Natural killer cell (primary cell): ENCODE measurements at regions not wholly inside any gene's neighbourhood (a gene's known extent, or its start where the extent isn't known, plus 50 kb on each side); places are given as distances from the start of the nearest gene placed in this dataset.

Experiments used
- ATAC-seq, 3 donors: fragments of 150-1000 bp in 2 of 3; fragments of 200-7000 bp in 1 of 3; cut with Tn5 transposase; 1 replicate in 1 of 3; 2 replicates in 2 of 3; pipeline ENCODE4 v1.10.0; 2021; ENCODE audit warnings: mild to moderate bottlenecking in 2 of 3, moderate library complexity in 2 of 3
- DNase-seq, 2 donors: peaks; one replicate each; pipeline versions ENCODE4 v3.0.0 to v3.0.0-alpha.2; 2013 to 2021; ENCODE audit warnings: mixed read lengths in 1 of 2
- H3K27ac ChIP-seq: one replicate; pipeline ENCODE4 v1.5.1; 2013; ENCODE audit warnings: mild to moderate bottlenecking, low read length
- H3K27me3 ChIP-seq: one replicate; pipeline ENCODE4 v1.6.1; 2013; ENCODE audit warnings: low read length; ENCODE audit not compliant: control insufficient read depth, insufficient read depth
- H3K36me3 ChIP-seq: one replicate; pipeline ENCODE4 v1.6.1; 2013; ENCODE audit warnings: low read length; ENCODE audit not compliant: control insufficient read depth, insufficient read depth
- H3K4me1 ChIP-seq: one replicate; pipeline ENCODE4 v1.6.1; 2013; ENCODE audit warnings: low read length; ENCODE audit not compliant: control insufficient read depth, insufficient read depth
- H3K4me3 ChIP-seq: one replicate; pipeline ENCODE4 v1.5.1; 2013; ENCODE audit warnings: low read length
- H3K9me3 ChIP-seq: one replicate; pipeline ENCODE4 v1.6.1; 2013; ENCODE audit warnings: low read length; ENCODE audit not compliant: control insufficient read depth, insufficient read depth
- H3K27ac Mint-ChIP-seq, 2 donors: one replicate each; pipeline ENCODE4 v1.8.0; 2022; ENCODE audit warnings: mild to moderate bottlenecking in 2 of 2, mixed read lengths in 2 of 2, moderate library complexity in 1 of 2
- H3K27me3 Mint-ChIP-seq, 2 donors: one replicate each; pipeline ENCODE4 v1.8.0; 2022; ENCODE audit warnings: low read depth in 2 of 2, mixed read lengths in 2 of 2
- H3K36me3 Mint-ChIP-seq: one replicate; pipeline ENCODE4 v1.8.0; 2022; ENCODE audit warnings: mixed read lengths
- H3K4me1 Mint-ChIP-seq, 2 donors: one replicate each; pipeline ENCODE4 v1.8.0; 2022; ENCODE audit warnings: mixed read lengths in 2 of 2
- H3K4me3 Mint-ChIP-seq: one replicate; pipeline ENCODE4 v1.8.0; 2022; ENCODE audit warnings: mild to moderate bottlenecking, moderate library complexity, mixed read lengths
- H3K9me3 Mint-ChIP-seq, 2 donors: one replicate each; pipeline ENCODE4 v1.8.0; 2022; ENCODE audit warnings: mixed read lengths in 2 of 2
- WGBS: methylation state at CpG from one replicate; pipeline ENCODE4 v1.1.7; 2013; ENCODE audit warnings: missing lambda C conversion rate; ENCODE audit not compliant: insufficient coverage; 5-methylcytosine and 5-hydroxymethylcytosine counted together
- intact Hi-C: fragments of 100-400 bp; cut with micrococcal nuclease; formaldehyde crosslinking; loops from one replicate; pipeline ENCODE4 v1.14.2; 2022
- TF ChIP-seq, protein P1 (sequence below): fragments of 200-600 bp; IDR thresholded peaks from one replicate; pipeline ENCODE4 v1.8.0; 2022; ENCODE audit warnings: antibody characterized with exemption

DNA sequence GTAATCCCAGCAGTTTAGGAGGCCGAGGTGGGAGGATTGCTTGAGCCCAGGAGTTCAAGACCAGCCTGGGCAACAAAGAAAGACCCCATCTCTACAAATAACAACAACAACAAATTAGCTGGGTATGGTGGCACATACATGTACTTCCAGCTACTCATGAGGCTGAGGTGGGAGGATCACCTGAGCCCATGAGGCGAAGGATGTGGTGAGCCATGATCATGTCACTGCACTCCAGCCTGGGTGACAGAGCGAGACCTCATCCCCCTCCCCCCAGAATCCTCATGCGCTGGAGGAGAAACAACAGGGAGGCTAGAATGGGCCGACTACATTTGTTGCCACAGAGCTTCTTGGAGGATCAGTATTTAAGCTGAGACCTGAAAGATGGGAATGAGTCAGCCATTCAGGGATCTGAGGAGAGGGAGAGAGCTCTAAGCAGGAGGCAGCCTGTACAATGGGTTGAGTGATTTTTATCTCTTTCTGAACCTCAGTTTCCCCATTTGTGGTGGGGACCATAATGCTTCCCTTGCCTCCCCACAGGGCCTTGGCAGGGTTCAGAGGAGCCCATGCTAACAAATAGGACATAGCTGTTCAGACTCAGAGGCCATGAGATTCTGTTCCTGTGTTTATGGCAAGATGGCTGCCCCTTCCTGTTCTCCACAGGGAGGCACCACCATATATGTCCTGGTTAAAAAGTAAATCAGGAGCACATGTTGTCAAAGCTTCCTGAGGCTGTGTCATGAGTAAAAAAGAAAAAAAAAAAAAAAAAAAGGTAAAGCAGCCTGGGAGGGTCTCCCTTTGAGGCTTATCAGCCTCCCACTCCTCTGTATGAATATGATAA lies 131.4 kb upstream of the HAAO start:
- ATAC-seq (no peak), DNase-seq (no peak)
- no peaks in the 10 kb centered on the region for H3K36me3 ChIP-seq
- H3K9me3 ChIP-seq: no peaks in the 10 kb centered on the region
- TF ChIP-seq, protein P1, sequence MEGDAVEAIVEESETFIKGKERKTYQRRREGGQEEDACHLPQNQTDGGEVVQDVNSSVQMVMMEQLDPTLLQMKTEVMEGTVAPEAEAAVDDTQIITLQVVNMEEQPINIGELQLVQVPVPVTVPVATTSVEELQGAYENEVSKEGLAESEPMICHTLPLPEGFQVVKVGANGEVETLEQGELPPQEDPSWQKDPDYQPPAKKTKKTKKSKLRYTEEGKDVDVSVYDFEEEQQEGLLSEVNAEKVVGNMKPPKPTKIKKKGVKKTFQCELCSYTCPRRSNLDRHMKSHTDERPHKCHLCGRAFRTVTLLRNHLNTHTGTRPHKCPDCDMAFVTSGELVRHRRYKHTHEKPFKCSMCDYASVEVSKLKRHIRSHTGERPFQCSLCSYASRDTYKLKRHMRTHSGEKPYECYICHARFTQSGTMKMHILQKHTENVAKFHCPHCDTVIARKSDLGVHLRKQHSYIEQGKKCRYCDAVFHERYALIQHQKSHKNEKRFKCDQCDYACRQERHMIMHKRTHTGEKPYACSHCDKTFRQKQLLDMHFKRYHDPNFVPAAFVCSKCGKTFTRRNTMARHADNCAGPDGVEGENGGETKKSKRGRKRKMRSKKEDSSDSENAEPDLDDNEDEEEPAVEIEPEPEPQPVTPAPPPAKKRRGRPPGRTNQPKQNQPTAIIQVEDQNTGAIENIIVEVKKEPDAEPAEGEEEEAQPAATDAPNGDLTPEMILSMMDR: no peak
- H3K4me1 ChIP-seq: no peaks in the 10 kb centered on the region
- no peaks in the 10 kb centered on the region for H3K27me3 ChIP-seq
- H3K27ac ChIP-seq: no peak overlapping the region
- intact Hi-C loops: no loop called here
- Mint-ChIP-seq H3K27ac (no peak overlapping the region), H3K27me3 (no peaks in the 10 kb centered on the region), H3K4me3 (no peak overlapping the region), H3K36me3 (no peaks in the 10 kb centered on the region), H3K4me1 (no peaks in the 10 kb centered on the region), H3K9me3 (no peaks in the 10 kb centered on the region)
- 67% methylated on average over 3 of the region's 5 CpGs for WGBS
- no peak overlapping the region for H3K4me3 ChIP-seq

DNA sequence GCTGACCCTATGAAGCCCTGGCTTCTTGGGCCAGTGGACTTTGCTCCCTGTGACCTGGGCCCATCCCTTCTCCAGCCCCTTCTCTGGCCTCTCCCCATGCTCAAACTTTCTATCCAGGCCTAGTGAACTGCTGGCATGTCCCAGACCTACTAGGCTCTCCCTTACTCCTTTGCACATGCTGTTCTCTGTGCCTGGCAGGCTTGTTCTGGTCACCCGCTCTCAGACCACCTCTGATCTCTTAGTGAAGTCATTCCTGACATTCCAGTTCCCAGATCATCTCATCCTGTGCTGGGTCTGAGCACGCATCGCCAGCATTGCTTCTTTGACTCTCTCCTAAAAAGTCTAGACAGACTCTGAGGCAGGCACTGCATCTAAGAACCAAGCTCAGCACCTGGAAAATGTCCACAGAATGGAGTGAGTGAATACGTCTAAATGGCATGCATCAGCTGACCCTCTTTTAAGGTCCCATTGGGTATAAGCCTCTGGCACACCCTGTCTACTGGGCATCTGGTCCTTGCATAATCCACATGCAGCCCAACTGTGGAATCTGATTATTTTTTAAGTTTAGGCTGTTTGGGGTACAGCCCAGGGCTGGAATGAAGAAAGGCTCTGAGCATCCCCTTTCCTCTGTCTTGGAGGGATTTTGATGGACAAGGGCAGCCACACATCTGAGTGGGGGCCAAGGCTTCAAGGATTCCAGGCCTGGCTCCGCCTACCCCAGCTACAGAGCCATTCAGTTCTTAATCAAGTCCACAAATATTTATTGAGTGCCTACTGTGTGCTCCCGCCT lies 130.6 kb upstream of the HAAO start:
- Mint-ChIP-seq H3K36me3 (no peaks in the 10 kb centered on the region), H3K4me1 (no peaks in the 10 kb centered on the region), H3K4me3 (no peak overlapping the region), H3K27me3 (no peaks in the 10 kb centered on the region), H3K9me3 (no peaks in the 10 kb centered on the region), H3K27ac (no peak overlapping the region)
- H3K9me3 ChIP-seq: no peaks in the 10 kb centered on the region
- ATAC-seq: no peak
- 97% methylated on average over 6 of the region's 6 CpGs for WGBS
- no peak overlapping the region for H3K4me3 ChIP-seq
- intact Hi-C loops: no loop called here
- no peaks in the 10 kb centered on the region for H3K36me3 ChIP-seq
- no peak overlapping the region for H3K27ac ChIP-seq
- no peaks in the 10 kb centered on the region for H3K27me3 ChIP-seq
- no peak for DNase-seq
- TF ChIP-seq, protein P1: no peak
- H3K4me1 ChIP-seq: no peaks in the 10 kb centered on the region

DNA sequence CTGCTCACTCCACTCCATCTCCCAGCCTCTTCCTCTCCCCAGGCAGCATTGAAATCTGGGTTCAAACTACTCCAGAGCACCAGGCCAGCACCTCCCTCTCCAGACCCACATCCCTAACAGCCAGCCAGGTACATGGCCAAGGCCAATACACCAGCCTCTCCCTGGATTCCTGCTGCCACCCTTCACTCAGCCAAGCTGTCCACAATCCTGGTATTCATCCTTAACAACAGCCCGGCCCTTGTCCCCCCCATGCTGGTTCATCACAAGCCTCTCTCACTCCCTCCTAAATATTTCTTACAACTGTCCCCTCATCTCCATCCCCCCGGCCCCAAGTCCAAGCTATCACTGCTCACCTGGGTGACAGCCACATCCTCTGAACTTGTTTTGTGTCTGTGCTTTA lies 129.9 kb upstream of the HAAO start:
- H3K27ac ChIP-seq: no peak overlapping the region
- ATAC-seq: no peak
- Mint-ChIP-seq H3K4me1 (no peaks in the 10 kb centered on the region), H3K27ac (no peak overlapping the region), H3K27me3 (no peaks in the 10 kb centered on the region), H3K9me3 (no peaks in the 10 kb centered on the region), H3K36me3 (no peaks in the 10 kb centered on the region), H3K4me3 (no peak overlapping the region)
- no peaks in the 10 kb centered on the region for H3K27me3 ChIP-seq
- H3K4me1 ChIP-seq: no peaks in the 10 kb centered on the region
- WGBS: 83% methylated on average over 2 of the region's 2 CpGs
- H3K9me3 ChIP-seq: no peaks in the 10 kb centered on the region
- intact Hi-C loops: no loop called here
- TF ChIP-seq, protein P1: no peak
- H3K36me3 ChIP-seq: no peaks in the 10 kb centered on the region
- DNase-seq: no peak
- no peak overlapping the region for H3K4me3 ChIP-seq
